ENCODE measurements at regions not wholly inside any gene's neighbourhood (a gene's known extent, or its start where the extent isn't known, plus 50 kb on each side); places are given as distances from the start of the nearest gene placed in this dataset.
A peak's percentile ranks its signal among the peaks of the same experiment; 100 is the strongest.
"Not testable (repeated sequence)": the region's sequence is repeated elsewhere in the genome, so short reads cannot be mapped to it uniquely, and the experiment has no call there.

DNA sequence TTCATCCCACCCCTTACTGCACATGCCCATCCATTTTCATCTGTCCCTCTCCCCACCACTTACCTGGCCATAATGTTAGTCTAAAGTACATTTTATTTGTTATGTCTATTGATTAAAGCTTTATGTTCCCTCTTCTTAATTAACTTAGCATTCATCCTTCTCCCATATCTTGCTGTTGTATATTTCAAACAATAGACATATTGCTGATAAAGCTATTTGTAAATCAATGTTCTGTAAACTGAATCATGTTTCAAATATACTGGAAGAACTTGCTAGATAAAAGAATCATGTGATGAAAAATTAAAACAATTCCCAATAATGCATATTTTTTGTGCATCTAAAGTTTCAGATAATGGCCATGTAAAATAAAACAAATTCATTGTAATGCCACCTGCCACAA, 249.2 kb downstream of the IGSF11 start:
- Histone ChIP-seq H3K4me2 (no peak overlapping the region), H3K36me3 (no peaks in the 10 kb centered on the region), H3K4me1 (peaks cover 25 to 42% (median 31%) of the 10 kb centered on the region in 10 experiments), H4K20me1 (no peaks in the 10 kb centered on the region), H3K4me3 (no peak overlapping the region), H3K9ac (no peak overlapping the region), H3K27ac (no peak overlapping the region), H3K9me3 (replicated peaks in 1 of 11) (no peaks in the 10 kb centered on the region), H3K27me3 (no peaks in the 10 kb centered on the region)
- TF ChIP-seq Cebpa-rat (IDR thresholded peaks at IDR 0.05) = no peak

DNA sequence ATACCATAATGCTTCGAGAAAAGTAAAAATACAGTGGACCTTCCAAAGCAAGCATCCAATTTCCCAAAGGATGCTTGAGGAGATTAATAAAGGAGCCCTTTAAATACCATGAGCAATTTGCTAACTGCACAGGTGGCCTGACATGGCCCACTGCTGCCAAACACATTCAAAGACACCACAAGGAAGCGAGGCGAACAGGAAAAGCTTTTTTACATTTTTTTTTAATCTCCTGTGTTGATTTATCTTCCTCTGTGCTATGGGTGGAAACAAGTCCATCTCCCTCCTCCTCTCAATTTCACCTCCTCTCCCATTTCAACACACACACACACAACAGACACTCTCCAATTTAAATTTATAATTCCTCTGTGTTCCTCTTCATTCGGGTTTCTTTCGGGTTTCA, 243.4 kb downstream of the IGSF11 start:
- Histone ChIP-seq H3K4me2 (peak overlapping the region in 7 of 11 experiments; percentile 5 to 66 (median 34); a peak in 11 of 22 replicates), H3K27ac (no peak overlapping the region), H3K36me3 (no peaks in the 10 kb centered on the region), H4K20me1 (no peaks in the 10 kb centered on the region), H3K4me1 (peaks cover 13 to 36% (median 24%) of the 10 kb centered on the region in 10 experiments; a peak in 19 of 20 replicates), H3K9me3 (replicated peaks in 1 of 11) (no peaks in the 10 kb centered on the region), H3K27me3 (no peaks in the 10 kb centered on the region), H3K9ac (no peak overlapping the region), H3K4me3 (no peak overlapping the region)
- TF ChIP-seq Cebpa-rat (IDR thresholded peaks at IDR 0.05) = no peak

DNA sequence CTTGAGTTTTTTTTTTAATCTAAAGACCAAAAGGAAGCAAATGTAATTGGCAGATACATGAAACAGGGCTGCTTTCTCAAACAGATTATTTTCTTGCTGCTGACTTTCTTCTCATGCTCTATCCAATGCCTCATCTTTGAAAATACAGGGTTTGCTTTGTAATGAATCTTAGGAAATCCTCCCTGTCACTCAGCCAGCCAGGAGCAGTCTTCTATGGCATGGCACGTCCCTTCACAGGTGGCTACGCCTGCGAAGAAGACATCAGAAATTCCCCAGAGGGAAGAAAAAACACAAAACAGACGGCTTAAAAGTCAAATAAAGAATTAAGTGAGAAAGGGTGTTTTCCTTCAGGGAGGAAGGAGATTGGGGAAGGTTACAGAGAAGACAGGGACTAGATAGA, 242.5 kb downstream of the IGSF11 start:
- TF ChIP-seq Cebpa-rat (IDR thresholded peaks at IDR 0.05) = no peak
- Histone ChIP-seq H3K4me1 (peaks cover 13 to 36% (median 23%) of the 10 kb centered on the region in 10 experiments; a peak in 19 of 20 replicates), H3K4me2 (peak overlapping the region in 7 of 11 experiments; percentile 22 to 66 (median 40); a peak in 11 of 22 replicates), H3K9me3 (replicated peaks in 1 of 11) (no peaks in the 10 kb centered on the region), H3K27ac (no peak overlapping the region), H3K4me3 (no peak overlapping the region), H3K27me3 (no peaks in the 10 kb centered on the region), H3K36me3 (no peaks in the 10 kb centered on the region), H4K20me1 (no peaks in the 10 kb centered on the region), H3K9ac (no peak overlapping the region; a peak in 2 of 22 replicates)

DNA sequence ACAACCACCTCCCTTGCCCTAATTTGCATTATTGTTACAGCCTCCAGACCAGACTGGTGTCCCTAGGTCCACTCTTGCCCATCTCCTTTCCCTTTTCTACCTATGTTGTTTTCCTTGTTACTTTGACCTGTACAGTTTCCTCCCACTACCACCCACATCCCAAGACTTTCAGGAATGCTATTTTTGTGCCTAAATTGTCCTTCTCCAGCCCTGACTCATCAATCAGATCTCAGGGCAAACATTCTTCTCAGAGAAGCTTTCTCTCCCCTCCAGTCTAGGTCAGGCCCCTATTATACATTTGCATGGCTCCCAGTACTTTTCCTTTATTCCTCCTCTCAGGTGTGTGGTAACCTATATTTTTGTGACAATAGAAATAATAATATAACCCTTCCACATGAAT, 241.5 kb downstream of the IGSF11 start:
- H3K4me3 ChIP-seq = no peak overlapping the region
- H3K27ac ChIP-seq = no peak overlapping the region
- H3K4me2 ChIP-seq = peak overlapping the region in 1 of 11 experiments; percentile 29; a peak in 1 of 22 replicates
- H3K9me3 ChIP-seq (replicated peaks in 1 of 11) = no peaks in the 10 kb centered on the region
- no peaks in the 10 kb centered on the region for H4K20me1 ChIP-seq
- no peaks in the 10 kb centered on the region for H3K27me3 ChIP-seq
- no peak overlapping the region for H3K9ac ChIP-seq
- no peak for TF ChIP-seq Cebpa-rat (IDR thresholded peaks at IDR 0.05)
- no peaks in the 10 kb centered on the region for H3K36me3 ChIP-seq
- H3K4me1 ChIP-seq = peaks cover 7 to 35% (median 20%) of the 10 kb centered on the region in 10 experiments; a peak in 19 of 20 replicates

DNA sequence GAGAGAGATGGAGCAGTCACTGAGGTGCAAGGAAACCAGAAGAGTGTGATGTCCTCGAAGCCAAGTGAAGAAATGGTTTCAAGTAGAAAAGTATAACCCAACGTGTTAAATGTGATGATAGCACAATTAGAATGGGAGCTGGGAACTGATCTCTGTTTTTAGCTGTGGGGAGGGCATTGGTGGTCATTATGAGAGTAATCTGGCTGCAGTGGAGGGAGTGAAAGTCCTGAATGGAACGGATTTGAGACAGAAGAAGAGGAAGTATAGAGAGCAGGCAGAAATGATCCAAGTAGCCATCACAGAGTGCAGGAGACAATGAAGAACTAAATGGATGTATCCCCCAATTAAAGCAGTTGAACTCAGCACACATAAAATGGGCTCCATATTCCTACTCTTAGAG, 235.3 kb downstream of the IGSF11 start:
- H3K27ac ChIP-seq = no peak overlapping the region
- H3K4me1 ChIP-seq = no peaks in the 10 kb centered on the region
- no peak for TF ChIP-seq Cebpa-rat (IDR thresholded peaks at IDR 0.05)
- no peaks in the 10 kb centered on the region for H4K20me1 ChIP-seq
- no peak overlapping the region for H3K4me3 ChIP-seq
- no peaks in the 10 kb centered on the region for H3K36me3 ChIP-seq
- H3K9me3 ChIP-seq (replicated peaks in 1 of 11) = no peaks in the 10 kb centered on the region
- no peaks in the 10 kb centered on the region for H3K27me3 ChIP-seq
- H3K9ac ChIP-seq = no peak overlapping the region
- H3K4me2 ChIP-seq = no peak overlapping the region

DNA sequence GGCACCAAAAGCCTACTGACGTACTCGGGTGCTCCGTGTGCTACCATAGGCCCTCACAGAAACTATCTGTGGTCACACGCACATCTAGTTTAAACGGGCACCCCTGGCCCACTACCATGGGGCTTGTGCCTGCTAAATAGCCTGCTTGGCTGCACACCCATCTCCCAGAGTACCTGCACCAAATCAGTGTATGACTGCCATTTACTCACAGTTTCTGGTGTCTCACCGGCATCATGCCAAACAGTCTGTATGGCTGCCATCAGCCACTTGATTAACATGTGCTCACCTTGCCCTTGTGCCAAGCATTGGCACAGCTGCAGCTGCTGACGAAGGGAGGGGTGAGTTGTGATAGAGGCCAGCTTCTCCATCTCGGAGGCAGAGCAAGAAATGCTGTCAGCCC, 232.7 kb downstream of the IGSF11 start:
- H3K27me3 ChIP-seq = no peaks in the 10 kb centered on the region
- no peak for TF ChIP-seq Cebpa-rat (IDR thresholded peaks at IDR 0.05)
- no peaks in the 10 kb centered on the region for H3K4me1 ChIP-seq
- no peak overlapping the region for H3K4me2 ChIP-seq
- H3K9me3 ChIP-seq (replicated peaks in 1 of 11) = no peaks in the 10 kb centered on the region
- H3K36me3 ChIP-seq = no peaks in the 10 kb centered on the region
- no peaks in the 10 kb centered on the region for H4K20me1 ChIP-seq
- H3K9ac ChIP-seq = no peak overlapping the region
- H3K4me3 ChIP-seq = no peak overlapping the region
- no peak overlapping the region for H3K27ac ChIP-seq

DNA sequence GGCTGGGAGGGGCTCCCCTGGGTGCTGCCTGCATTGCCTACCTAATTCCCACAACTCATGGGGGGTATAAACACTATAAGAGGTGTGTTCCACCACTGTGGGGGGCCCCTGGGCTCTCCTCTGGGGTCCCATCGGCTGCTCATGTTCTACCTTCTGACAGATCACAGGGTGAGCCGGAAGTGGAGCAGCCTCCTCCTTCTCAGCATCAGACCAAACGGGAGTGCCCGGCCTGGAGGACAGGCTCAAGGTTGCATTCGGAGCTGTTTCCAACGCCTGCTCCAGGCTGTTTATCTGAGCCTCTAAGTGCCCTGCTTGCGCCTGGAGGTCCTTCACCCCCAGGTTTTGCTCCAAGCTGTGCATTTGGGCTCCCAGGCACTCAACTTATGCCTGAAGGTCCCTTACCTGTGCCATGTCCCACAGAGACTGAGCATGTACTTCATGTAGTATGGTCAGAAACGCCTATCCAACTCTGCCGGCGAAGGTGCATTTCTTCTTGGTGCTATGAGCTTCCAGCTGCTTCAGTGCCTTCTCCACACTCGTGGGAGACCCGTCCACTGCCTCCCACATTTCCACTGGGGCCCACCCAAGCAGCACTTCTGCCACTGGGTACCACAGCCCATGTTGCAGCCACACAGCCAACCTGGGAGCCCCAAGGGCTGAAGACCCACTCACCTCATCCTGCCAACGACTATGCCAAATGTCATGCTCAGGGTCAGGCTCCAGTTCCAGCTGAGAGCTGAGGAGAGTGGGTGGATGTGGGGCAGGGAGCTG, 232.1 kb downstream of the IGSF11 start:
- Histone ChIP-seq H3K4me3 (no peak overlapping the region), H3K4me1 (no peaks in the 10 kb centered on the region), H4K20me1 (no peaks in the 10 kb centered on the region), H3K9ac (no peak overlapping the region), H3K36me3 (no peaks in the 10 kb centered on the region), H3K9me3 (replicated peaks in 1 of 11) (0 out of 22 replicates have a peak, but pooled peaks cover 0 to 3% (median 0%) of the 10 kb centered on the region in 11 experiments), H3K27me3 (no peaks in the 10 kb centered on the region), H3K4me2 (no peak overlapping the region), H3K27ac (no peak overlapping the region)
- TF ChIP-seq Cebpa-rat (IDR thresholded peaks at IDR 0.05) = no peak

DNA sequence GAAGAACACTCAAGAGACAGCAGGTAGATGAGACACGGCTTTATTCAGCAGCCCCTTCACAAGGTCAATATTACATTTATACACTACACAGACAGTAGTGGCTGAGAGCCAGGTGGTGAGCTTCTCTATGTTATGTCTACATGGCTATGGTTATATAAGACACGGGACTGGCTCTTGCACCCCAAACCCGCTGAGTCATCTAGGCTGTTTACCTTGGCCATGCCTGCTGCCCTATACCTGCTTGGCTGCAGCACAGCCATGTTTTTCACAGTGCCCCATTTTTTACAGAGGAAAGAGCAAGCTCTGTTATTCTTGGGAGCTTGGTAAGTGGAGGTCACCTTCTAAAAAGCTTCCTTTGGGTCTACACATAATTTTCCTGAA, 231.6 kb downstream of the IGSF11 start:
- no peaks in the 10 kb centered on the region for H3K36me3 ChIP-seq
- no peaks in the 10 kb centered on the region for H3K27me3 ChIP-seq
- no peak overlapping the region for H3K27ac ChIP-seq
- H3K4me3 ChIP-seq = no peak overlapping the region
- H3K9me3 ChIP-seq (replicated peaks in 1 of 11) = 0 out of 22 replicates have a peak, but pooled peaks cover 0 to 4% (median 0%) of the 10 kb centered on the region in 11 experiments
- no peak for TF ChIP-seq Cebpa-rat (IDR thresholded peaks at IDR 0.05)
- H4K20me1 ChIP-seq = no peaks in the 10 kb centered on the region
- H3K4me2 ChIP-seq = no peak overlapping the region
- no peaks in the 10 kb centered on the region for H3K4me1 ChIP-seq
- no peak overlapping the region for H3K9ac ChIP-seq

DNA sequence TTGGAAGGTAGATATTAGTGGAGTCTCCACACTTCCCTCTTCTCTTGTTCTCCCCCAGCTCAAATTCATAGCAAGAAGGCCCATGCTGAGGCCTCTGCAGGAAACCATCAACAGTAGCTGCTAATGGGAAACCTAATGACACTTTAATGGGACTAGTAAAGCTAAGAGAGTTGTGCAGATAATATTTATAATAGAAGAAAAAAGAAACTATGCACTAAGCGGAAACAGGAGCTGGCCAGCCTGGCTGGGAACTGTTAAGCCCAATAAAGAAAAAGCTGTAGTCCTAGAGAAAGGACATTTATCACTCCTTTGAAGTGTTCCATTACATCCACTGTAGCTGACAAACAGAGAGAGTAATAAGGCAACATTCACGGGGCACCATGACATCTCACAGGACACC, 229.6 kb downstream of the IGSF11 start:
- no peaks in the 10 kb centered on the region for H4K20me1 ChIP-seq
- 0 out of 22 replicates have a peak, but pooled peaks cover 0 to 4% (median 0%) of the 10 kb centered on the region in 11 experiments for H3K9me3 ChIP-seq (replicated peaks in 1 of 11)
- no peak overlapping the region for H3K4me2 ChIP-seq
- H3K9ac ChIP-seq = no peak overlapping the region
- peaks cover 0 to 7% (median 0%) of the 10 kb centered on the region in 10 experiments; a peak in 5 of 20 replicates for H3K4me1 ChIP-seq
- no peaks in the 10 kb centered on the region for H3K27me3 ChIP-seq
- no peak for TF ChIP-seq Cebpa-rat (IDR thresholded peaks at IDR 0.05)
- no peaks in the 10 kb centered on the region for H3K36me3 ChIP-seq
- H3K27ac ChIP-seq = no peak overlapping the region
- H3K4me3 ChIP-seq = no peak overlapping the region

DNA sequence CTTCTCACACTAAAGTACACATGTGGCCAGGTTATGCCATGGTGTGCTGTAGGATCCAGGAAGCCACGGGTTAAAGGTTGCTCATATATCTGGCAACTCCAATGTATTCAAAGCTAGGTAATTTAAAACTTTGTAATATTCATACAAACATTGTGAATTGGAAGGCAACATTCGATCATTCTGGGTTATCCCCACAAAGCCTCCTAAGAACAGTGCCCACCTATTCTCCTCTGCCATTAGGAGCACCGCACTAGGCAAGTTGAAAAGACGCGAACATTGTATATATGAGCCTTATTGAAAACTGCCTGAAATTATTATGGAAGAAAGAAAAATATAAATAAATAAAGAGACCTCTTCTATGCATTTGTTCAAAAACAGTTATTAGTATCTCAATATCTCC, 228.2 kb downstream of the IGSF11 start:
- Histone ChIP-seq H3K9me3 (replicated peaks in 1 of 11) (0 out of 22 replicates have a peak, but pooled peaks cover 0 to 4% (median 0%) of the 10 kb centered on the region in 11 experiments), H3K4me2 (no peak overlapping the region), H3K27ac (no peak overlapping the region), H3K9ac (no peak overlapping the region), H3K4me1 (peaks cover 0 to 11% (median 0%) of the 10 kb centered on the region in 10 experiments; a peak in 5 of 20 replicates), H4K20me1 (no peaks in the 10 kb centered on the region), H3K27me3 (no peaks in the 10 kb centered on the region), H3K4me3 (no peak overlapping the region), H3K36me3 (no peaks in the 10 kb centered on the region)
- TF ChIP-seq Cebpa-rat (IDR thresholded peaks at IDR 0.05) = no peak

DNA sequence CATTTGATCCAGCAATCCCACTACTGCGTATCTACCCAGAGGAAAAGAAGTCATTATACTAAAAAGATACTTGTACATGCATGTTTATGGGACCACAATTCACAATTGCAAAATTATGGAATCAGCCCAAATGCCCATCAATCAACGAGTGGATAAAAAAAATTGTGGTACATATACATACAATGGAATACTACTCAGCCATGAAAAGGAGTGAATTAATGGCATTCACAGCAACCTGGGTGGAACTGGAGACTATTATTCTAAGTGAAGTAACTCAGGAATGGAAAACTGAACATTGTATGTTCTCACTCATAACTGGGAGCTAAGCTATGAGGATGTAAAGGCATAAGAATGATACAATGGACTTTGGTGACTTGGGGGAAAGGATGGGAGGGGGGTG, 227.3 kb downstream of the IGSF11 start:
- not testable (repeated sequence) for H4K20me1 ChIP-seq; H3K4me2 ChIP-seq; H3K27ac ChIP-seq; H3K9ac ChIP-seq; H3K9me3 ChIP-seq (replicated peaks in 1 of 11); H3K4me3 ChIP-seq; H3K27me3 ChIP-seq; H3K36me3 ChIP-seq
- peaks cover 0 to 11% (median 0%) of the 10 kb centered on the region in 10 experiments; a peak in 5 of 20 replicates for H3K4me1 ChIP-seq
